ENCODE measurements at regions not wholly inside any gene's neighbourhood (a gene's known extent, or its start where the extent isn't known, plus 50 kb on each side); places are given as distances from the start of the nearest gene placed in this dataset.
"Not testable (repeated sequence)": the region's sequence is repeated elsewhere in the genome, so short reads cannot be mapped to it uniquely, and the experiment has no call there.

- TF ChIP-seq, protein P1, sequence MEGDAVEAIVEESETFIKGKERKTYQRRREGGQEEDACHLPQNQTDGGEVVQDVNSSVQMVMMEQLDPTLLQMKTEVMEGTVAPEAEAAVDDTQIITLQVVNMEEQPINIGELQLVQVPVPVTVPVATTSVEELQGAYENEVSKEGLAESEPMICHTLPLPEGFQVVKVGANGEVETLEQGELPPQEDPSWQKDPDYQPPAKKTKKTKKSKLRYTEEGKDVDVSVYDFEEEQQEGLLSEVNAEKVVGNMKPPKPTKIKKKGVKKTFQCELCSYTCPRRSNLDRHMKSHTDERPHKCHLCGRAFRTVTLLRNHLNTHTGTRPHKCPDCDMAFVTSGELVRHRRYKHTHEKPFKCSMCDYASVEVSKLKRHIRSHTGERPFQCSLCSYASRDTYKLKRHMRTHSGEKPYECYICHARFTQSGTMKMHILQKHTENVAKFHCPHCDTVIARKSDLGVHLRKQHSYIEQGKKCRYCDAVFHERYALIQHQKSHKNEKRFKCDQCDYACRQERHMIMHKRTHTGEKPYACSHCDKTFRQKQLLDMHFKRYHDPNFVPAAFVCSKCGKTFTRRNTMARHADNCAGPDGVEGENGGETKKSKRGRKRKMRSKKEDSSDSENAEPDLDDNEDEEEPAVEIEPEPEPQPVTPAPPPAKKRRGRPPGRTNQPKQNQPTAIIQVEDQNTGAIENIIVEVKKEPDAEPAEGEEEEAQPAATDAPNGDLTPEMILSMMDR (IDR thresholded peaks at IDR 0.05): no peak
- DNase-seq (ENCODE audit: low spot score): no peak
- Histone ChIP-seq H3K4me3 (no peak overlapping the region), H3K27ac (no peak overlapping the region)
Observed at GRCh38 chrX:115387327-115387726, 97.8 kb downstream of the LUZP4 start.

DNA sequence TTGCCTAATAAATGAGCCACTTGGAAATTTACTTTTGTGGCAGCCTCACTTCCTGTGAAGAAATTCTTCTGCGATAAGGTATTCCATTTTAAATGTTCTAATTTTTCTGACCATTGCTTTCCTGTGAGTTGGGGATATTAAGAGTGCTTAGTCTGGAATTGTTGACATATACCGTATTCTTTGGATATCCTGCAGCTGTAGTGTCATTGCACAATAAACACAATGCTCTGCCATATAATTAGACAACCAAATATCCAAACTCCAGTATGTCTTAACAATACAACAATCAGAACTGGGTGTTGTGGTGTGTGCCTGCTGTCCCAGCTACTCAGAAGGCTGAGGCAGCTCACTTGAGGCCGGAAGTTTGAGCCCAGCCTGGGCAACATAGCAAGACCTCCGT is 99.4 kb downstream of the LUZP4 start:
- Histone ChIP-seq H3K27ac (no peak overlapping the region), H3K4me3 (no peak overlapping the region)
- TF ChIP-seq, protein P1 (IDR thresholded peaks at IDR 0.05): no peak
- DNase-seq (ENCODE audit: low spot score): no peak

DNA sequence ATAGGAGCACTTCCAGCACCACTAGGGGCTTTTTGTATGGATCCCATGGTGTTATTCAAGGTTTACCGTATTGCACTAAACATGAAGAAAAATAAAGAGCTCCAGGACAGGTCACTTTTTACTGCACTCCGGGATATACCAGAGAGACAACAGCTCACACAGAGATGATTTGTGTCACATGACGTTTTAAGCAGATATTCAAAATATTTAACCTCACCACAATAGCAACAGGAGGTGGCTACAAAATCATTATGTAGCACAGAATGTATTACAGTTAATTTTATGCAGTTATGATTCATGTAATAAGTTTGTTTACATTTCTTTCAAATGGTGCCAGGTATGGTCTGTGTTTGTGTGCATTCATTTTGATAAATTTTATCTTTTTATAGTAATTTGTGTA is 100.6 kb downstream of the LUZP4 start:
- no peak overlapping the region for H3K27ac ChIP-seq
- TF ChIP-seq, protein P1 (IDR thresholded peaks at IDR 0.05): no peak
- no peak overlapping the region for H3K4me3 ChIP-seq
- DNase-seq (ENCODE audit: low spot score): no peak

DNA sequence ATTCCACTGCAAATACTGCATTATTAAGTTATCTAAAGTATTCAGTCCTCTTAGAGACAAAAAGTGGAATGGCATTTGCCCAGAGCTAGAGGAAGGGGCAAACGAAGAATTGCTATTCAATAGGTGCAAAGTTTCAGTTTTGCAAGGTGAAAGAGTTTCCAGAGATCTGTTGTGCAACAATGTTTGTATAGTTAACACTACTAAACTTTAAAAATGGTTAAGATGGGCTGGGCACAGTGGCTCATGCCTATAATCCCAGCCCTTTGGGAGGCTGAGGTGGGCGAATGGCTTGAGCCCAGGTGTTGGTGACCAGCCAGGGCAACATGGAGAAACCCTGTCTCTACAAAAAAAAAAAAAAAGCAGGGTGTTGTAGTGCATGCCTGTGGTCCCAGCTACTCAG is 102.5 kb downstream of the LUZP4 start:
- TF ChIP-seq, protein P1 (IDR thresholded peaks at IDR 0.05): no peak
- Histone ChIP-seq H3K4me3 (no peak overlapping the region), H3K27ac (no peak overlapping the region)
- no peak for DNase-seq (ENCODE audit: low spot score)

- H3K27ac ChIP-seq: no peak overlapping the region
- TF ChIP-seq, protein P1 (IDR thresholded peaks at IDR 0.05): no peak
- H3K4me3 ChIP-seq: no peak overlapping the region
- DNase-seq (ENCODE audit: low spot score): no peak
Observed at GRCh38 chrX:115392871-115393270, 103.4 kb downstream of the LUZP4 start.

DNA sequence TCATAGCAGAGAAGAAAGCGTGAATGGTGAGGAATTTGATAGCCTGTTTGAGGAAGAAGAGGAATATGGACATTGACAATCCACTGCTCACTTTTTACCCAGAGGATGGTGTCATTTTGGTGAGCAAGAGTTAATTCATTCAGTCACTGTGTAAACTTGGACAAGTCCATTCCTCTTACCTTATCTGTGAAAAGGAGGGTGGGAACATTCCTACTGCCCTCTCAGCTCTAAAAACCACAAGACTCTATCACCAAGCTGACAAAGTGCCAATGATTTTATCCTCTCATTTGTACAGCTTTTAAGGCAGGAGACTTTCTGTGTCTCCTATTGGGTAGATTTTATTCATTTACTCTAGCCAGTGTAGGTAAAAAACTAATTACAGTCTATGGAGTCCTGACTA is 103.8 kb downstream of the LUZP4 start:
- Histone ChIP-seq H3K27ac (no peak overlapping the region), H3K4me3 (no peak overlapping the region)
- TF ChIP-seq, protein P1 (IDR thresholded peaks at IDR 0.05): no peak
- no peak for DNase-seq (ENCODE audit: low spot score)

- H3K4me3 ChIP-seq; H3K27ac ChIP-seq; DNase-seq (ENCODE audit: low spot score): not testable (repeated sequence)
Observed at GRCh38 chrX:115394806-115395205, 105.3 kb downstream of the LUZP4 start.

DNA sequence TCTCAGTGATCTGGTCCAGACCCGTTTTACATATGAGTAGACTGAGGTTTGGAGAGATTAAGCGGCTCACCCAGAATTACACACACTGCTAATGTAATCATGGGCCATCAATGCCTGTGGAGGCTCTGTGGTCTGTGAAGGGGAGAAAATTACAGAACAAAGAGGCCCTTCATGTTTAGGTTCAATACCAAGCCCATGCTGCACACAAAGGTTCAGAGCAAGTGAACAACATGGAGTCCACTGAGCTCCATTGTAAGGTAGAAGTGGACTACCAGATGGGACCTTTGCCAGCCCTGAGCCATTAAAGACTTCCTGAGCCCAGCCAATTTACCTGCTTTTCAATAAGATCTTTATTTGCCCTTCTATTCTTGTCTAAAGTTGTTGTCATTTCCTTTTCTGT is 109.8 kb downstream of the LUZP4 start:
- DNase-seq (ENCODE audit: low spot score): no peak
- TF ChIP-seq, protein P1 (IDR thresholded peaks at IDR 0.05): no peak
- Histone ChIP-seq H3K27ac (no peak overlapping the region), H3K4me3 (no peak overlapping the region)
